Caco-2 (cell line): ENCODE measurements at regions not wholly inside any gene's neighbourhood (a gene's known extent, or its start where the extent isn't known, plus 50 kb on each side); places are given as distances from the start of the nearest gene placed in this dataset.

ENCODE experiments used
- BruUV-seq: library from RNA; stranded (reverse); fragments of 400-500 nt; replicated peaks from 2 replicates; lab custom pipeline; 2021; lab: Mats Ljungman, UMichigan
- CTCF ChIA-PET: fragments of 300-600 bp; sonication (Branson Sonifier 250); formaldehyde crosslinking; loops from one replicate; lab custom pipeline; 2022; ENCODE audit warnings: antibody characterized with exemption; lab: Charles Lee
- POLR2A ChIA-PET: fragments of 300-600 bp; sonication (Branson Sonifier 250); formaldehyde crosslinking; loops from one replicate; lab custom pipeline; 2022; ENCODE audit warnings: antibody characterized with exemption; lab: Charles Lee
- DNase-seq, 2 experiments: peaks; one replicate each; pipeline versions ENCODE4 v3.0.0 to v3.0.0-alpha.2; 2020 to 2022
- H3K27me3 ChIP-seq: replicated peaks from 2 replicates; pipeline ENCODE4 v1.6.0; 2011; ENCODE audit warnings: low read length; ENCODE audit not compliant: control insufficient read depth, insufficient read depth
- H3K36me3 ChIP-seq: 2 replicates; pipeline ENCODE4 v1.5.1; 2011; ENCODE audit warnings: low read length; ENCODE audit not compliant: control insufficient read depth, insufficient read depth
- H3K4me1 ChIP-seq: fragments of 250-450 bp; sonication (Bioruptor Pico); 2 replicates; pipeline ENCODE4 v1.5.1; 2020; ENCODE audit warnings: mild to moderate bottlenecking
- H3K4me3 ChIP-seq: 2 replicates; pipeline ENCODE4 v1.5.1; 2011; ENCODE audit warnings: low read depth, mild to moderate bottlenecking, control low read depth, low read length
- H3K9me3 ChIP-seq: fragments of 250-450 bp; sonication (Bioruptor Pico); 2 replicates; pipeline ENCODE4 v1.5.1; 2020; ENCODE audit warnings: mild to moderate bottlenecking, moderate library complexity
- H3K27ac Mint-ChIP-seq: one replicate; pipeline ENCODE4 v1.8.0; 2022; ENCODE audit warnings: mixed read lengths; ENCODE audit not compliant: unreplicated experiment
- H3K27me3 Mint-ChIP-seq: one replicate; pipeline ENCODE4 v1.8.0; 2022; ENCODE audit warnings: mixed read lengths; ENCODE audit not compliant: insufficient read depth, unreplicated experiment
- H3K36me3 Mint-ChIP-seq: one replicate; pipeline ENCODE4 v1.8.0; 2022; ENCODE audit warnings: mild to moderate bottlenecking, mixed read lengths; ENCODE audit not compliant: insufficient read depth, unreplicated experiment
- H3K4me1 Mint-ChIP-seq: one replicate; pipeline ENCODE4 v1.8.0; 2022; ENCODE audit warnings: low read depth, mixed read lengths; ENCODE audit not compliant: unreplicated experiment
- H3K4me3 Mint-ChIP-seq: one replicate; pipeline ENCODE4 v1.8.0; 2022; ENCODE audit warnings: mild to moderate bottlenecking, moderate library complexity, mixed read lengths; ENCODE audit not compliant: unreplicated experiment
- H3K9me3 Mint-ChIP-seq: one replicate; pipeline ENCODE4 v1.8.0; 2022; ENCODE audit warnings: mixed read lengths; ENCODE audit not compliant: unreplicated experiment
- intact Hi-C: fragments of 100-400 bp; cut with micrococcal nuclease; formaldehyde crosslinking; loops from one replicate; pipeline ENCODE4 v1.10.0; 2022; ENCODE audit not compliant: unreplicated experiment
- TF ChIP-seq, protein P1 (sequence below), 2 experiments: fragments of 200-600 bp in 1 of 2; IDR thresholded peaks; 1 replicate in 1 of 2; 2 replicates in 1 of 2; pipeline versions ENCODE4 v1.5.1 to v1.8.0; 2011 to 2022; ENCODE audit warnings: antibody characterized with exemption in 1 of 2, control low read depth in 1 of 2, inconsistent platforms in 1 of 2, low read depth in 1 of 2, low read length in 1 of 2, mild to moderate bottlenecking in 1 of 2, moderate library complexity in 1 of 2; ENCODE audit not compliant: insufficient read depth in 1 of 2, severe bottlenecking in 1 of 2, unreplicated experiment in 1 of 2

GRCh38 chr5:117271656-117272055 is 697.0 kb upstream of the SEMA6A start:
- Histone ChIP-seq H3K27me3 (no peaks in the 10 kb centered on the region), H3K4me3 (no peak overlapping the region), H3K36me3 (no peaks in the 10 kb centered on the region), H3K9me3 (no peaks in the 10 kb centered on the region), H3K4me1 (no peaks in the 10 kb centered on the region)
- intact Hi-C loops, result no loop called here
- Mint-ChIP-seq H3K27me3 (no peaks in the 10 kb centered on the region), H3K4me1 (no peaks in the 10 kb centered on the region), H3K4me3 (no peak overlapping the region), H3K27ac (no peak overlapping the region), H3K9me3 (no peaks in the 10 kb centered on the region), H3K36me3 (no peaks in the 10 kb centered on the region)
- TF ChIP-seq, protein P1, sequence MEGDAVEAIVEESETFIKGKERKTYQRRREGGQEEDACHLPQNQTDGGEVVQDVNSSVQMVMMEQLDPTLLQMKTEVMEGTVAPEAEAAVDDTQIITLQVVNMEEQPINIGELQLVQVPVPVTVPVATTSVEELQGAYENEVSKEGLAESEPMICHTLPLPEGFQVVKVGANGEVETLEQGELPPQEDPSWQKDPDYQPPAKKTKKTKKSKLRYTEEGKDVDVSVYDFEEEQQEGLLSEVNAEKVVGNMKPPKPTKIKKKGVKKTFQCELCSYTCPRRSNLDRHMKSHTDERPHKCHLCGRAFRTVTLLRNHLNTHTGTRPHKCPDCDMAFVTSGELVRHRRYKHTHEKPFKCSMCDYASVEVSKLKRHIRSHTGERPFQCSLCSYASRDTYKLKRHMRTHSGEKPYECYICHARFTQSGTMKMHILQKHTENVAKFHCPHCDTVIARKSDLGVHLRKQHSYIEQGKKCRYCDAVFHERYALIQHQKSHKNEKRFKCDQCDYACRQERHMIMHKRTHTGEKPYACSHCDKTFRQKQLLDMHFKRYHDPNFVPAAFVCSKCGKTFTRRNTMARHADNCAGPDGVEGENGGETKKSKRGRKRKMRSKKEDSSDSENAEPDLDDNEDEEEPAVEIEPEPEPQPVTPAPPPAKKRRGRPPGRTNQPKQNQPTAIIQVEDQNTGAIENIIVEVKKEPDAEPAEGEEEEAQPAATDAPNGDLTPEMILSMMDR (IDR thresholded peaks at IDR 0.05; ENCODE audit: insufficient read depth in 1 of 2, low read depth in 1 of 2, low read length in 1 of 2, severe bottlenecking in 1 of 2, unreplicated experiment in 1 of 2), result no peak
- DNase-seq, result no peak
- ChIA-PET POLR2A (no interaction called here), CTCF (interaction anchor here (1.5 kb wide), 1 partner anchor 183 kb away, joined by 3 read pairs; no protein-coding TSS in a partner anchor)
- BruUV-seq, result no TSS peak

DNA sequence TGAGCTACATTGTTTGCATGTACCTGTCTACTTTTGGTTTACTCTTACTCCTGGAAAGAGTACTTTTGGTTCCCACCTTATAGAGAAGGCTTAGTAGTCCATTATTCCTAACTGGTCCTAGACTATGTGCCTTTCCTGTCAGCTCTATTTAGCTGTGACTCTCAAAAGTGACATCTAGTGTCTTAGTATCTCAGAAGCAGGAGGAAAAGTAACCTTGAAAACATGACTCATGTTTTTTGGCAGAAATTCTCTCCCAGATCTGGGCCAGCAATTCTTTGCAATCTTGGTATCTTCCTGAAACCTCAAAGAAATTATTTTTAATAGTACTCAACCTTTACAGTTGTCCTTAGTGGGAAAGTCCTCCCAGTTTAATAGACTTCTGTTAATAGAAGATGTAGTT is 691.7 kb upstream of the SEMA6A start:
- H3K9me3 ChIP-seq, result peaks cover 8% of the 10 kb centered on the region; the same call in 1 of the 2 replicates
- DNase-seq, result no peak
- Mint-ChIP-seq H3K27ac (no peak overlapping the region), H3K36me3 (no peaks in the 10 kb centered on the region), H3K27me3 (no peaks in the 10 kb centered on the region), H3K4me3 (no peak overlapping the region), H3K9me3 (peaks cover 22% of the 10 kb centered on the region), H3K4me1 (no peaks in the 10 kb centered on the region)
- H3K27me3 ChIP-seq, result no peaks in the 10 kb centered on the region
- H3K4me1 ChIP-seq, result no peaks in the 10 kb centered on the region
- no TSS peak for BruUV-seq
- intact Hi-C loops, result no loop called here
- CTCF ChIA-PET, result no interaction called here
- TF ChIP-seq, protein P1 (IDR thresholded peaks at IDR 0.05; ENCODE audit: insufficient read depth in 1 of 2, low read depth in 1 of 2, low read length in 1 of 2, severe bottlenecking in 1 of 2, unreplicated experiment in 1 of 2), result no peak
- no peaks in the 10 kb centered on the region for H3K36me3 ChIP-seq
- POLR2A ChIA-PET, result no interaction called here
- no peak overlapping the region for H3K4me3 ChIP-seq

DNA sequence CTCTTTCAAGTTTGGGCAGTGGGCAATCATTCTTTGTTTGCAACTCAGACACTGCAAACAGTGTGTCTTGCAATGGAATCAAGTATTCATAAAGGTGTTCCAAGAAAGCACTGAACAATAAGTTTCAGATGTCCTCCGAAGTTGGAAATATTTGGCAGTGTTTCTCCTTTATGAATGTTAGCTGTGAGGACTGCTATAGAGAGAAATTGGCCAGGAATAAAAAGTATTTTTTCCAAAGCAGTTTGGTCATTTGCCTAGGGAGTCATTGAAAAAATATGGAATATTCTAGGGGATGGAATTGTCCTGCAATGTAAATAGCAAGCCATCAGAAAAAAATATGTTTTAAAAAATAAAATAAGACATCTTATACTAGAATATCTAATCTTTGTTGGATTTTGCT is 688.6 kb upstream of the SEMA6A start:
- Mint-ChIP-seq H3K27me3 (no peaks in the 10 kb centered on the region), H3K4me1 (no peaks in the 10 kb centered on the region), H3K27ac (no peak overlapping the region), H3K4me3 (no peak overlapping the region), H3K36me3 (no peaks in the 10 kb centered on the region), H3K9me3 (peaks cover 22% of the 10 kb centered on the region)
- Histone ChIP-seq H3K27me3 (no peaks in the 10 kb centered on the region), H3K4me3 (no peak overlapping the region), H3K36me3 (no peaks in the 10 kb centered on the region), H3K9me3 (peaks cover 8% of the 10 kb centered on the region; the same call in 1 of the 2 replicates), H3K4me1 (no peaks in the 10 kb centered on the region)
- intact Hi-C loops, result no loop called here
- ChIA-PET POLR2A (no interaction called here), CTCF (no interaction called here)
- no peak for DNase-seq
- TF ChIP-seq, protein P1 (IDR thresholded peaks at IDR 0.05; ENCODE audit: insufficient read depth in 1 of 2, low read depth in 1 of 2, low read length in 1 of 2, severe bottlenecking in 1 of 2, unreplicated experiment in 1 of 2), result no peak
- no TSS peak for BruUV-seq
